ENCODE measurements at regions not wholly inside any gene's neighbourhood (a gene's known extent, or its start where the extent isn't known, plus 50 kb on each side); places are given as distances from the start of the nearest gene placed in this dataset.

- TF ChIP-seq CTCF (IDR thresholded peaks at IDR 0.05; ENCODE audit: control insufficient read depth, extremely low read depth, insufficient read depth) = no peak
- DNase-seq (ENCODE audit: low read depth) = no peak
Measured at GRCh38 chr11:27795955-27796861, 96.0 kb upstream of the BDNF start.

DNA sequence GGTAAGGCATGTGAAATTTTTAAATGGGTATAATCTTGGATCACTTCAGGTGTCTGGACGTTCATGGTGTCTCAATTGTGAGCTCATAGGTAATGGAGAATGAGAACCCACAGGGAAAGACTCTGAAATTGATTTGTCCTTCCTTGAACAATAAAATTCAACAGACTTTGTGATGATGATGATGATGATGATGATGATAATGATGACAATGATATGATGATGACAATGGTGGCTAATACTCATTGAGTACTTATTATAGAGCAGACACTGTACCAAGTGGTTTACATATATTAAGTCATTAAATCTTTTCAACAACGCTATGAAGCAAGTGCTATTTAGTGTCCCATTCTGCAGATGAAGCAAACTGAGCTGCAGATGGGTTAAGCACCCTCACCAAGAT lies 86.6 kb upstream of the BDNF start:
- no peak overlapping the region for H3K4me3 ChIP-seq (ENCODE audit: low read depth, low read length)
- DNase-seq (ENCODE audit: low read depth) = no peak
- TF ChIP-seq CTCF (IDR thresholded peaks at IDR 0.05; ENCODE audit: control insufficient read depth, extremely low read depth, insufficient read depth) = no peak

More at GRCh38 chr11:27795955-27796861, 96.0 kb upstream of the BDNF start:
- H3K4me3 ChIP-seq (ENCODE audit: low read depth, low read length) = no peak overlapping the region

- no peak for TF ChIP-seq CTCF (IDR thresholded peaks at IDR 0.05; ENCODE audit: control insufficient read depth, extremely low read depth, insufficient read depth)
- no peak for DNase-seq (ENCODE audit: low read depth)
Measured at GRCh38 chr11:27786331-27786730, 86.1 kb upstream of the BDNF start.

GRCh38 chr11:27783701-27784355 lies 83.6 kb upstream of the BDNF start:
- no peak for TF ChIP-seq CTCF (IDR thresholded peaks at IDR 0.05; ENCODE audit: control insufficient read depth, extremely low read depth, insufficient read depth)
- H3K4me3 ChIP-seq (ENCODE audit: low read depth, low read length) = no peak overlapping the region
- DNase-seq (ENCODE audit: low read depth) = no peak

More at GRCh38 chr11:27786331-27786730, 86.1 kb upstream of the BDNF start:
- H3K4me3 ChIP-seq (ENCODE audit: low read depth, low read length) = no peak overlapping the region

GRCh38 chr11:27777033-27777432 lies 76.8 kb upstream of the BDNF start:
- DNase-seq (ENCODE audit: low read depth) = no peak
- no peak for TF ChIP-seq CTCF (IDR thresholded peaks at IDR 0.05; ENCODE audit: control insufficient read depth, extremely low read depth, insufficient read depth)

GRCh38 chr11:27773884-27774283 lies 73.6 kb upstream of the BDNF start:
- H3K4me3 ChIP-seq (ENCODE audit: low read depth, low read length) = no peak overlapping the region
- DNase-seq (ENCODE audit: low read depth) = no peak
- TF ChIP-seq CTCF (IDR thresholded peaks at IDR 0.05; ENCODE audit: control insufficient read depth, extremely low read depth, insufficient read depth) = no peak

More at GRCh38 chr11:27777033-27777432, 76.8 kb upstream of the BDNF start:
- no peak overlapping the region for H3K4me3 ChIP-seq (ENCODE audit: low read depth, low read length)

Data from LNCaP clone FGC (cell line).